Astrocyte of the cerebellum (primary cell): ENCODE measurements at regions not wholly inside any gene's neighbourhood (a gene's known extent, or its start where the extent isn't known, plus 50 kb on each side); places are given as distances from the start of the nearest gene placed in this dataset.

Experiments
- DNase-seq: peaks from one replicate; pipeline ENCODE4 v3.0.0-alpha.2; 2011; ENCODE audit warnings: low read depth
- H3K4me3 ChIP-seq: 2 replicates; pipeline ENCODE4 v1.5.1; 2011; ENCODE audit warnings: mild to moderate bottlenecking, low read depth, low read length, moderate library complexity
- in situ Hi-C: cut with HindIII; loops from 2 replicates; pipeline ENCODE4 v1.10.0; 2017; ENCODE audit warnings: low sequenced_read_pairs
- TF ChIP-seq, protein P1 (sequence below): IDR thresholded peaks from 2 replicates; pipeline ENCODE4 v1.5.1; 2012; ENCODE audit warnings: low read length, low read depth, moderate library complexity, mild to moderate bottlenecking; ENCODE audit errors: missing control alignments

DNA sequence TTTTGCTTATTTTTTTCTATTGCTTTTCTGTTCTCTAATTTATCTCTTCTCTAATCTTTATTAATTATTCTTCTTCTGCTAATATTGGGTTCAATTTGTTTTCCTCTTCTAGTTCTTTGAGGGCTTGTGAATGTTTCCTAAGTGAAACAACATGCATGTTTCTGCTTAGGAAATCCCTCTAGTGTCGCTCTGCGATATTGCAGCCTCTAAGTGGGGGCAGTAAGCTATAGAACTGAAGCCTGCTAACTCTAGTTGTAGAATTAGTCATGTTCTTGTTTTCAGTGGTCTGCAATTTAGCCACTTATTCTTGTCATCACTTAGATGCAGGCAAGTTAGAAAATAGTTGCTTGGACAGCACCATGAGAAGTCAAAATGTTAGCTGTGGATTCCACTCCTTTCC is 222.6 kb downstream of the SPIN4 start:
- DNase-seq: no peak
- no peak overlapping the region for H3K4me3 ChIP-seq
- TF ChIP-seq, protein P1, sequence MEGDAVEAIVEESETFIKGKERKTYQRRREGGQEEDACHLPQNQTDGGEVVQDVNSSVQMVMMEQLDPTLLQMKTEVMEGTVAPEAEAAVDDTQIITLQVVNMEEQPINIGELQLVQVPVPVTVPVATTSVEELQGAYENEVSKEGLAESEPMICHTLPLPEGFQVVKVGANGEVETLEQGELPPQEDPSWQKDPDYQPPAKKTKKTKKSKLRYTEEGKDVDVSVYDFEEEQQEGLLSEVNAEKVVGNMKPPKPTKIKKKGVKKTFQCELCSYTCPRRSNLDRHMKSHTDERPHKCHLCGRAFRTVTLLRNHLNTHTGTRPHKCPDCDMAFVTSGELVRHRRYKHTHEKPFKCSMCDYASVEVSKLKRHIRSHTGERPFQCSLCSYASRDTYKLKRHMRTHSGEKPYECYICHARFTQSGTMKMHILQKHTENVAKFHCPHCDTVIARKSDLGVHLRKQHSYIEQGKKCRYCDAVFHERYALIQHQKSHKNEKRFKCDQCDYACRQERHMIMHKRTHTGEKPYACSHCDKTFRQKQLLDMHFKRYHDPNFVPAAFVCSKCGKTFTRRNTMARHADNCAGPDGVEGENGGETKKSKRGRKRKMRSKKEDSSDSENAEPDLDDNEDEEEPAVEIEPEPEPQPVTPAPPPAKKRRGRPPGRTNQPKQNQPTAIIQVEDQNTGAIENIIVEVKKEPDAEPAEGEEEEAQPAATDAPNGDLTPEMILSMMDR: peak; percentile 22
- in situ Hi-C loops: no loop called here

DNA sequence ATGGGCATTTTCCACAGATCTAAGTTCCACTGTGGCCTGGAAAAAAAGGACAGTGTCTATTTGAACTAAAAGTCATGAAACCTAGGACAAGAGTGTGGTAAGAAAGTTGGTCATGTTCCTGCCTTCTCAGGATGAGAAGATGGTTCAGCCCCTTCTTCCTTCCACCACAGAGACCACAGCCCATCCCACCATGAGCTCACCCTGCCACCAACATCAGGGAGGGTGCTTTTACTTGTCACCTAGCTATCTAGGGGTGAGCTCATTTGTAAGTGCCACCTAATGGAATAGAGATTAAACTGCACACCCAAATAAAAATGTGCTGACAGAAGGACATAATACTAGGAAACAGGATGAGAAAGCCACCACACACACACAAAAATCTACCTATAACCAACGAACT is 235.9 kb downstream of the SPIN4 start:
- no peak overlapping the region for H3K4me3 ChIP-seq
- DNase-seq: no peak
- in situ Hi-C loops: no loop called here
- TF ChIP-seq, protein P1: no peak

DNA sequence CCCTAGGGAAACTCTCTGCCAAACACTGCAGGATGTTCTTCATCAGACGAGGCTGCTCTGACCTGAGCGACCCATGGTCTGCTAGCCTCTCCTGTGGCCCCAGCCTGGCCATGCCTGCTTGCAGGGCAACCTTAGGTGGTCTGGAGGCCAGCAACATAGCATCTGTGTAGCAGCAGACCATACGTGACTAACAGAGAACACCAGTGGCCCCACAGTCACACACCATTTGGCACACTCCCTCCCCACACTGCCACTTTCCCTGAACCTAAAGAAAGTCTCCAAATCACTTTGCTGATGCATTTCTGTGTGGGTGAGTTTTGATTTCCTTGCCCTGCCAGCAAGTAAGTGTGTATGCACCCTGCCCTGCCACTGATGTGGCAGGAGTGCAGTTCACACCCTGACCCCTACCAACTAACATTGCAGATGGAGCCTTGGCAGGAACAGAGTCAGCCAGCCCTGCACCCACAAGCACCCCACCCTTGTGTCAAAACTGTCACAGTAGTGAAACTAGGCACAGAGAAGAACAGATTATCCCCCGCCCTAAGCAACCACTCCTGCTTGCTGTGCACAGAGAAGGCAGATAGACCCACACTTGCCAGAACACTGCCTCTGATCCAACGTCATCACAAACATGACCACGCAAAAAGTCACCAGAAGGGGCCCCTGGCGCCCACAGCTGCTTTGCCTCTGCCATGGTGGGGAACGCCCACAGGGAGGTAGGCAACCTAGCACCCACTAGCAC is 249.1 kb downstream of the SPIN4 start:
- TF ChIP-seq, protein P1: no peak
- DNase-seq: no peak
- in situ Hi-C loops: no loop called here
- no peak overlapping the region for H3K4me3 ChIP-seq

DNA sequence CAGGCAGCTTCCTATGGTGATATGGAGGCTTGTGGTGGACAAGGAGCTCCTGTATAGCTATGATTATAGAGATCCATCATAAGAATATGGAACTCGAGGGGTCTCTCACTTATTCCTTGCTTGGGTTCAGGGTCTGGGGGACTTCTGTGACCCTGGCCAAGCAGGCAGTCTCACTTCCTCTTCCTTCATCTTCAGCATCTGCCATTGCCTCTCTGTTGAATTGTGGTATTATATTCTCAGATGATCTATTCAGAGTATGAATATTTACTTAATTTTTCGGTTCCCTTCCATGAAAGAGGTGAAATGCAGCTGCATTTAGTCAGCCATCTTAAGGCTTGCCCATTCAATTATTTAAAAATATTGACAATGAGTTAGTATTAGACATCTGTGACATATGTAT is 292.9 kb downstream of the SPIN4 start:
- no peak for DNase-seq
- TF ChIP-seq, protein P1: no peak
- in situ Hi-C loops: no loop called here

DNA sequence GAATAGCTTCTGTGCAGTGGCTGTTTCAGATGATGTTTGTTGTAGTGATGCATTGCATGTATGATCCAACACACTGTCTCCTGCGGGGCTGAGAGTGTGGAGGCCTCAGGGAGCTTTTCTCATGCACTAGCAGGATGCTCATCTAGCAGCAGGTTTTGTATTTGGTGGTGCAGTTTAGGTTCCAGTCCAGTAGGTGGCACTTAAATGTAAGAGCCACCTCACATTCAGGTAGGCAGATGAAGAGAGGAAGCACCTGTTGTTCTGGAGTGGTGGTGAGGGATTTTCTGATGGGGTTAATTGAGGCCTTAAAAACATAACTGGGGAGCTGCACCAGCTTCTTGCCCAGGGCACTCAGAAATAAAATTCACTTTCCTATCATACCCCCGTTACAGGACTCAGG is 300.9 kb downstream of the SPIN4 start:
- H3K4me3 ChIP-seq: no peak overlapping the region
- TF ChIP-seq, protein P1: no peak
- in situ Hi-C loops: no loop called here
- DNase-seq: no peak

More for the DNA sequence above, 292.9 kb downstream of the SPIN4 start:
- no peak overlapping the region for H3K4me3 ChIP-seq

DNA sequence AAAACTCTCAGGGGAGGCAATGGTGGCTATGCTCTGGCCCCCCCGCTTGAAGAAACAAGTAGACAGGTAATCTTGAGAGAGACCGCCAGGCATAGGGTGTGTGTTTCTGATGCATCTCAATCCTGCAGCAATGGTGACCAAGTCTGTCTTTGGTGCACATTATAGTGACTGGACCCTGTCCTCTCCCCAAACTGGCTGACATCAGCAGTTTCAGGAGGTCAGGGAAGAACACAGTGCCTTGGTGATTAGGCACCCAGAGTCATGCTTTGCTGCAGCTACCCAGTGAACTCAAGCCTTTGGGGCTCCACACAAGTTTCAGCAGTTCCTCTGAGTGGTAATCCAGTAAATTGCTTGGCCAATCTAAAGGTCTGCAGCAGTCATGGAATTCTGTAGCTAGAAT is 318.3 kb downstream of the SPIN4 start:
- no peak overlapping the region for H3K4me3 ChIP-seq
- no peak for DNase-seq
- in situ Hi-C loops: no loop called here
- TF ChIP-seq, protein P1: no peak

DNA sequence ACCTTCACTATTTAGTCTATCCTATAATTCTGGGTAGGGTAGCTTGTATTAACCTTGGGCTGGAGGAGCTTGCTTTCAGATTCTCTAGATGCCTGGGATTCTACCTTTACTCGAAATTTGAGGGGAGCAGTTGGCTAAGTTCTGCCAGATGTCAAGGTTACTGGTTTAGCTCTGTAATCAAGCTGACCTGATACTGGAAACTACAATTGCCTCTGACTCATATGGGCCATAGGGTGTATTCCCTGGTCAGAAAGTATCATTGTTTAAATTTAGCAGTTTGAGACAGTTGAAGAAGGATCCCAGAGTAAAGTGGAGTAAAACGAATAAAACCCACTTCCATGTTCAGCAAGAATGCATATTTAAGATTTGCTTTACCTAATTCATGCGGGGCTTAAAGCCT is 337.6 kb downstream of the SPIN4 start:
- DNase-seq: no peak
- TF ChIP-seq, protein P1: no peak
- H3K4me3 ChIP-seq: no peak overlapping the region
- in situ Hi-C loops: no loop called here
